H1 (cell line): ENCODE measurements at regions not wholly inside any gene's neighbourhood (a gene's known extent, or its start where the extent isn't known, plus 50 kb on each side); places are given as distances from the start of the nearest gene placed in this dataset.

Experiments used
- TF ChIP-seq, protein P1 (sequence below): fragments of 300-600 bp; sonication (generic); IDR thresholded peaks from 2 replicates; pipeline ENCODE4 v1.7.1; 2012; ENCODE audit warnings: low read length, moderate library complexity, mild to moderate bottlenecking, inconsistent platforms; ENCODE audit not compliant: insufficient replicate concordance
- TF ChIP-seq, protein P2 (sequence below), 3 experiments: IDR thresholded peaks; 1 replicate in 2 of 3; 2 replicates in 1 of 3; pipeline versions ENCODE4 v1.5.1 to v1.6.1; 2011; ENCODE audit warnings: low read length in 3 of 3, mild to moderate bottlenecking in 3 of 3, inconsistent platforms in 2 of 3, low read depth in 1 of 3, moderate library complexity in 1 of 3; ENCODE audit not compliant: insufficient read depth in 1 of 3; ENCODE audit errors: control extremely low read depth in 1 of 3

DNA sequence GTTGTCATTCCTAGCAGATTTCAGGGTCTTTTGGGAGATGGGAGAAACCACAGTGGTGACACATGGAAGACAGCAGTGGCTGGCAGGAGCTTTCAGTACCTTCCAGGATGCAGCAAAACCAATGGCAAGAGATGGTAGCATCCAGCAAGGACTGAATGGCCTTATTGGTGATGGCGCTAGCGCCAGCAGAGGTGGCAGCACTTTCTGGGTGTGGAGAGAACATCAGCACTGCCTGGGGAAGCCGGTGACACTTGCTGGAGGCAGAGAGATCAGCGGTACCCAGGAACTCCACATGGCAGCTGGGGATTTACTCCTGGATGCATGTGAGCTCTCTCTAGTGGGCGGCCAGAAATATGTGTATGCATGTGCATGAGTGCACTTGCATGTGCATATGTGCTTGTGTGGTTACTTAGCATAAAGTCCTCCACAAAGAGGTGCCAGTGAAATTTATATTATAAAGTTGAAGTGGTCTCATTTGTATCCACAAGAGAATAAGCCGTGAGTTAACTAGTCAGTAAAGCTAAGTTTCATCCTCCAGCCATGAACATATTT, 364.7 kb downstream of the LMX1A start (continued):
- TF ChIP-seq, protein P1, sequence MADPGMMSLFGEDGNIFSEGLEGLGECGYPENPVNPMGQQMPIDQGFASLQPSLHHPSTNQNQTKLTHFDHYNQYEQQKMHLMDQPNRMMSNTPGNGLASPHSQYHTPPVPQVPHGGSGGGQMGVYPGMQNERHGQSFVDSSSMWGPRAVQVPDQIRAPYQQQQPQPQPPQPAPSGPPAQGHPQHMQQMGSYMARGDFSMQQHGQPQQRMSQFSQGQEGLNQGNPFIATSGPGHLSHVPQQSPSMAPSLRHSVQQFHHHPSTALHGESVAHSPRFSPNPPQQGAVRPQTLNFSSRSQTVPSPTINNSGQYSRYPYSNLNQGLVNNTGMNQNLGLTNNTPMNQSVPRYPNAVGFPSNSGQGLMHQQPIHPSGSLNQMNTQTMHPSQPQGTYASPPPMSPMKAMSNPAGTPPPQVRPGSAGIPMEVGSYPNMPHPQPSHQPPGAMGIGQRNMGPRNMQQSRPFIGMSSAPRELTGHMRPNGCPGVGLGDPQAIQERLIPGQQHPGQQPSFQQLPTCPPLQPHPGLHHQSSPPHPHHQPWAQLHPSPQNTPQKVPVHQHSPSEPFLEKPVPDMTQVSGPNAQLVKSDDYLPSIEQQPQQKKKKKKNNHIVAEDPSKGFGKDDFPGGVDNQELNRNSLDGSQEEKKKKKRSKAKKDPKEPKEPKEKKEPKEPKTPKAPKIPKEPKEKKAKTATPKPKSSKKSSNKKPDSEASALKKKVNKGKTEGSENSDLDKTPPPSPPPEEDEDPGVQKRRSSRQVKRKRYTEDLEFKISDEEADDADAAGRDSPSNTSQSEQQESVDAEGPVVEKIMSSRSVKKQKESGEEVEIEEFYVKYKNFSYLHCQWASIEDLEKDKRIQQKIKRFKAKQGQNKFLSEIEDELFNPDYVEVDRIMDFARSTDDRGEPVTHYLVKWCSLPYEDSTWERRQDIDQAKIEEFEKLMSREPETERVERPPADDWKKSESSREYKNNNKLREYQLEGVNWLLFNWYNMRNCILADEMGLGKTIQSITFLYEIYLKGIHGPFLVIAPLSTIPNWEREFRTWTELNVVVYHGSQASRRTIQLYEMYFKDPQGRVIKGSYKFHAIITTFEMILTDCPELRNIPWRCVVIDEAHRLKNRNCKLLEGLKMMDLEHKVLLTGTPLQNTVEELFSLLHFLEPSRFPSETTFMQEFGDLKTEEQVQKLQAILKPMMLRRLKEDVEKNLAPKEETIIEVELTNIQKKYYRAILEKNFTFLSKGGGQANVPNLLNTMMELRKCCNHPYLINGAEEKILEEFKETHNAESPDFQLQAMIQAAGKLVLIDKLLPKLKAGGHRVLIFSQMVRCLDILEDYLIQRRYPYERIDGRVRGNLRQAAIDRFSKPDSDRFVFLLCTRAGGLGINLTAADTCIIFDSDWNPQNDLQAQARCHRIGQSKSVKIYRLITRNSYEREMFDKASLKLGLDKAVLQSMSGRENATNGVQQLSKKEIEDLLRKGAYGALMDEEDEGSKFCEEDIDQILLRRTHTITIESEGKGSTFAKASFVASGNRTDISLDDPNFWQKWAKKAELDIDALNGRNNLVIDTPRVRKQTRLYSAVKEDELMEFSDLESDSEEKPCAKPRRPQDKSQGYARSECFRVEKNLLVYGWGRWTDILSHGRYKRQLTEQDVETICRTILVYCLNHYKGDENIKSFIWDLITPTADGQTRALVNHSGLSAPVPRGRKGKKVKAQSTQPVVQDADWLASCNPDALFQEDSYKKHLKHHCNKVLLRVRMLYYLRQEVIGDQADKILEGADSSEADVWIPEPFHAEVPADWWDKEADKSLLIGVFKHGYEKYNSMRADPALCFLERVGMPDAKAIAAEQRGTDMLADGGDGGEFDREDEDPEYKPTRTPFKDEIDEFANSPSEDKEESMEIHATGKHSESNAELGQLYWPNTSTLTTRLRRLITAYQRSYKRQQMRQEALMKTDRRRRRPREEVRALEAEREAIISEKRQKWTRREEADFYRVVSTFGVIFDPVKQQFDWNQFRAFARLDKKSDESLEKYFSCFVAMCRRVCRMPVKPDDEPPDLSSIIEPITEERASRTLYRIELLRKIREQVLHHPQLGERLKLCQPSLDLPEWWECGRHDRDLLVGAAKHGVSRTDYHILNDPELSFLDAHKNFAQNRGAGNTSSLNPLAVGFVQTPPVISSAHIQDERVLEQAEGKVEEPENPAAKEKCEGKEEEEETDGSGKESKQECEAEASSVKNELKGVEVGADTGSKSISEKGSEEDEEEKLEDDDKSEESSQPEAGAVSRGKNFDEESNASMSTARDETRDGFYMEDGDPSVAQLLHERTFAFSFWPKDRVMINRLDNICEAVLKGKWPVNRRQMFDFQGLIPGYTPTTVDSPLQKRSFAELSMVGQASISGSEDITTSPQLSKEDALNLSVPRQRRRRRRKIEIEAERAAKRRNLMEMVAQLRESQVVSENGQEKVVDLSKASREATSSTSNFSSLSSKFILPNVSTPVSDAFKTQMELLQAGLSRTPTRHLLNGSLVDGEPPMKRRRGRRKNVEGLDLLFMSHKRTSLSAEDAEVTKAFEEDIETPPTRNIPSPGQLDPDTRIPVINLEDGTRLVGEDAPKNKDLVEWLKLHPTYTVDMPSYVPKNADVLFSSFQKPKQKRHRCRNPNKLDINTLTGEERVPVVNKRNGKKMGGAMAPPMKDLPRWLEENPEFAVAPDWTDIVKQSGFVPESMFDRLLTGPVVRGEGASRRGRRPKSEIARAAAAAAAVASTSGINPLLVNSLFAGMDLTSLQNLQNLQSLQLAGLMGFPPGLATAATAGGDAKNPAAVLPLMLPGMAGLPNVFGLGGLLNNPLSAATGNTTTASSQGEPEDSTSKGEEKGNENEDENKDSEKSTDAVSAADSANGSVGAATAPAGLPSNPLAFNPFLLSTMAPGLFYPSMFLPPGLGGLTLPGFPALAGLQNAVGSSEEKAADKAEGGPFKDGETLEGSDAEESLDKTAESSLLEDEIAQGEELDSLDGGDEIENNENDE, result no peak
- TF ChIP-seq, protein P2, sequence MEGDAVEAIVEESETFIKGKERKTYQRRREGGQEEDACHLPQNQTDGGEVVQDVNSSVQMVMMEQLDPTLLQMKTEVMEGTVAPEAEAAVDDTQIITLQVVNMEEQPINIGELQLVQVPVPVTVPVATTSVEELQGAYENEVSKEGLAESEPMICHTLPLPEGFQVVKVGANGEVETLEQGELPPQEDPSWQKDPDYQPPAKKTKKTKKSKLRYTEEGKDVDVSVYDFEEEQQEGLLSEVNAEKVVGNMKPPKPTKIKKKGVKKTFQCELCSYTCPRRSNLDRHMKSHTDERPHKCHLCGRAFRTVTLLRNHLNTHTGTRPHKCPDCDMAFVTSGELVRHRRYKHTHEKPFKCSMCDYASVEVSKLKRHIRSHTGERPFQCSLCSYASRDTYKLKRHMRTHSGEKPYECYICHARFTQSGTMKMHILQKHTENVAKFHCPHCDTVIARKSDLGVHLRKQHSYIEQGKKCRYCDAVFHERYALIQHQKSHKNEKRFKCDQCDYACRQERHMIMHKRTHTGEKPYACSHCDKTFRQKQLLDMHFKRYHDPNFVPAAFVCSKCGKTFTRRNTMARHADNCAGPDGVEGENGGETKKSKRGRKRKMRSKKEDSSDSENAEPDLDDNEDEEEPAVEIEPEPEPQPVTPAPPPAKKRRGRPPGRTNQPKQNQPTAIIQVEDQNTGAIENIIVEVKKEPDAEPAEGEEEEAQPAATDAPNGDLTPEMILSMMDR (IDR thresholded peaks at IDR 0.05; ENCODE audit: control extremely low read depth in 1 of 3, insufficient read depth in 1 of 3, low read depth in 1 of 3, low read length in 3 of 3), result no peak
